Upper lobe of left lung (tissue), 6 donors: ENCODE measurements at regions not wholly inside any gene's neighbourhood (a gene's known extent, or its start where the extent isn't known, plus 50 kb on each side); places are given as distances from the start of the nearest gene placed in this dataset.

ENCODE experiments used
- ATAC-seq, 2 donors: fragments of 200-7000 bp; cut with Tn5 transposase; one replicate each; pipeline ENCODE4 v1.9.1; 2022; ENCODE audit warnings: mild to moderate bottlenecking in 2 of 2, moderate library complexity in 2 of 2; ENCODE audit not compliant: low FRiP score in 2 of 2
- DNase-seq, 2 donors: peaks; one replicate each; pipeline ENCODE4 v3.0.0-alpha.2; 2019 to 2020
- H3K27ac ChIP-seq, 4 donors: fragments of 200-600 bp; sonication (generic); one replicate each; pipeline ENCODE4 v1.5.1; 2016 to 2019
- H3K27me3 ChIP-seq, 4 donors: fragments of 200-600 bp; sonication (generic); one replicate each; pipeline ENCODE4 v1.5.1; 2017 to 2019
- H3K36me3 ChIP-seq, 4 donors: fragments of 200-600 bp; sonication (generic); one replicate each; pipeline ENCODE4 v1.5.1; 2016 to 2019
- H3K4me1 ChIP-seq, 4 donors: fragments of 200-600 bp; sonication (generic); one replicate each; pipeline ENCODE4 v1.5.1; 2018 to 2019
- H3K4me3 ChIP-seq, 4 donors: fragments of 200-600 bp; sonication (generic); one replicate each; pipeline ENCODE4 v1.5.1; 2017 to 2019; ENCODE audit warnings: mild to moderate bottlenecking in 2 of 4, moderate library complexity in 1 of 4
- H3K9me3 ChIP-seq, 4 donors: fragments of 200-600 bp; sonication (generic); one replicate each; pipeline ENCODE4 v1.5.1; 2018 to 2019
- CTCF ChIP-seq, 6 experiments: fragments of 450-650 bp in 4 of 6; fragments of 200-600 bp in 2 of 6; sonication (generic) in 2 of 6; IDR thresholded peaks; one replicate each; pipeline ENCODE4 v1.5.1; 2016 to 2019; ENCODE audit warnings: antibody characterized with exemption in 6 of 6
- EP300 ChIP-seq, 4 donors: sonication (generic); formaldehyde crosslinking; IDR thresholded peaks; one replicate each; pipeline ENCODE4 v1.5.1; 2017; ENCODE audit warnings: antibody characterized with exemption in 4 of 4, control low read depth in 2 of 4
- POLR2A ChIP-seq, 4 donors: fragments of 450-650 bp; IDR thresholded peaks; one replicate each; pipeline ENCODE4 v1.5.1; 2016 to 2017; ENCODE audit warnings: antibody characterized with exemption in 4 of 4, mild to moderate bottlenecking in 2 of 4
- POLR2AphosphoS5 ChIP-seq, 2 donors: sonication (generic); formaldehyde crosslinking; IDR thresholded peaks; one replicate each; pipeline ENCODE4 v1.5.1; 2017; ENCODE audit warnings: antibody characterized with exemption in 2 of 2
- WGBS, 2 donors: methylation state at CpG; one replicate each; pipeline ENCODE4 v1.1.5; 2017 to 2018; 5-methylcytosine and 5-hydroxymethylcytosine counted together
- donor health status: DM: no; HTN: no; CAD: no; lungs with moderate emphysema.
- donor health status: DM: no; HTN: yes; CAD: no; lungs with severe emphysema.

- no peaks in the 10 kb centered on the region for H3K4me1 ChIP-seq
- H3K4me3 ChIP-seq: no peak overlapping the region
- DNase-seq: no peak
- no peaks in the 10 kb centered on the region for H3K27me3 ChIP-seq
- 86 to 89% methylated on average over 1 of the region's 1 CpG for WGBS, 2 donors
- no peaks in the 10 kb centered on the region for H3K9me3 ChIP-seq
- no peaks in the 10 kb centered on the region for H3K36me3 ChIP-seq
- no peak for TF ChIP-seq POLR2AphosphoS5 (IDR thresholded peaks at IDR 0.05)
- ATAC-seq: no peak
- H3K27ac ChIP-seq: no peak overlapping the region
Observed at GRCh38 chr11:31895926-31896325, 84.8 kb upstream of the PAX6 start.

DNA sequence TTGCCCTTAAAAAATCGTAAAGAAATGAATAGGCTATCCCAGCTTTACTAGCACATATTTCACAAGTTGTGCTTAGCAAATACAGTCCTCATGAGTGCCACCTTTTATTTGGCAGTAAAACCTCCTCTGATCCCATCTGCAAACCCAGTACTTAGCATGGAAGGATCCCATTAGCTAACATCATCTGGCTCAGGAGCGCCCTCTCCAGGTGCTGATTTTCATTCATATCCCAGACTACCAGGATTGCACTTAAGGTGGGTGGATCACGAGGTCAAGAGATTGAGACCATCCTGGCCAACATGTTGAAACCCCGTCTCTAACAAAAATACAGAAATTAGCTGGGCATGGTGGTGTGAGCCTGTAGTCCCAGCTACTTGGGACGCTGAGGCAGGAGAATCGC, 76.1 kb upstream of the PAX6 start:
- no peaks in the 10 kb centered on the region for H3K27me3 ChIP-seq
- H3K4me1 ChIP-seq: no peaks in the 10 kb centered on the region
- no peak for DNase-seq
- H3K9me3 ChIP-seq: no peaks in the 10 kb centered on the region
- ATAC-seq: no peak
- no peak overlapping the region for H3K4me3 ChIP-seq
- WGBS, 2 donors: 73 to 86% methylated on average over 5 to 6 of the region's 6 CpGs
- no peaks in the 10 kb centered on the region for H3K36me3 ChIP-seq
- H3K27ac ChIP-seq: no peak overlapping the region
- no peak for TF ChIP-seq POLR2A (IDR thresholded peaks at IDR 0.05)
- no peak for TF ChIP-seq CTCF (IDR thresholded peaks at IDR 0.05)
- TF ChIP-seq EP300 (IDR thresholded peaks at IDR 0.05): no peak
- TF ChIP-seq POLR2AphosphoS5 (IDR thresholded peaks at IDR 0.05): no peak

DNA sequence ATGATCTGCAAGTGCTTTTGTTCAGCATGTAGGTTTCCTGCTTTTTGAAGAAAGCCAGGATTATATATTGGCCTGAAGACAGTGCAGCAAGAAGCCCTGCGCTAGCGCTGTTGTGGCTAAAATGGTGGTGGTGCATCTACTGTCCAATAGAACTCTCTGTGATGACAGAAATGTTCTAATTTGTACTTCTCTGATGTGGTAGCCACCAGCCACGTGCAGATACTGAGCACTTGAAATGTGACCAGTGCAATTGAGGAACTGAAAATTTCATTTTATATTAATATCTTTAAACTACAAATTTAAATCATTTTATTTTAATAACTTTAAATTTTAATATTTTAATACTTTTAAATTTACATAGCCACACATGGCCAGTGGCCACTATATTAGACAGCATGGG, 73.0 kb upstream of the PAX6 start:
- Histone ChIP-seq H3K36me3 (no peaks in the 10 kb centered on the region), H3K27ac (no peak overlapping the region), H3K4me1 (no peaks in the 10 kb centered on the region), H3K4me3 (no peak overlapping the region), H3K9me3 (no peaks in the 10 kb centered on the region), H3K27me3 (no peaks in the 10 kb centered on the region)
- TF ChIP-seq CTCF (IDR thresholded peaks at IDR 0.05): no peak
- no peak for TF ChIP-seq POLR2A (IDR thresholded peaks at IDR 0.05)
- no peak for TF ChIP-seq EP300 (IDR thresholded peaks at IDR 0.05)
- no peak for TF ChIP-seq POLR2AphosphoS5 (IDR thresholded peaks at IDR 0.05)
- no peak for ATAC-seq
- DNase-seq: no peak
- 81 to 82% methylated on average over 3 of the region's 3 CpGs for WGBS, 2 donors

GRCh38 chr11:31883435-31883834, 72.3 kb upstream of the PAX6 start:
- Histone ChIP-seq H3K4me3 (no peak overlapping the region), H3K9me3 (no peaks in the 10 kb centered on the region), H3K27me3 (no peaks in the 10 kb centered on the region), H3K4me1 (no peaks in the 10 kb centered on the region), H3K27ac (no peak overlapping the region), H3K36me3 (no peaks in the 10 kb centered on the region)
- DNase-seq (no peak), ATAC-seq (no peak)
- WGBS, 2 donors: 71 to 77% methylated on average over 3 of the region's 3 CpGs
- no peak for TF ChIP-seq POLR2AphosphoS5 (IDR thresholded peaks at IDR 0.05)
- TF ChIP-seq EP300 (IDR thresholded peaks at IDR 0.05): no peak
- no peak for TF ChIP-seq POLR2A (IDR thresholded peaks at IDR 0.05)
- no peak for TF ChIP-seq CTCF (IDR thresholded peaks at IDR 0.05)

DNA sequence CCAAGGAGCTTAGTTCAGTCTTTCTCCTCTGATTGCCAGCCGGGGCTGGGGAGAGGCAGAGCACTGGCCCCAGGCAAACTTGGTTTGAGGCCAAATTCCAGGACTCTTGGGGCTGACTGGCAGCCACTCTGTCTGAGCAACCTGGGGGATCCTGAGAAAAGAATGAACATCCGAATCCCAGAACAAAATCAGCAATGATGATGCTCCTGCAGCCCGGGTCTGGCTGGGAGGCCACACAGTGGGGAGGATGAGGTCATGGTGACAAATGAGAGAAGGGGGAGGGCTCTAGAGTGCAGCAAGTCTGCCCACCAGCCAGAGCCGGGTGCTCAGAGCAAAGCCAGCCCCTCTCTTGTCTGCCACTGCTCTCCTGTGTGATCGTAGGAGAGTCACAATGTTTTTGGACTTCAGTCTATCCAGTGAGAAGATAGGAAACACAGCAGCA, 71.8 kb upstream of the PAX6 start:
- TF ChIP-seq POLR2A (IDR thresholded peaks at IDR 0.05): no peak
- TF ChIP-seq POLR2AphosphoS5 (IDR thresholded peaks at IDR 0.05): no peak
- no peak for TF ChIP-seq CTCF (IDR thresholded peaks at IDR 0.05)
- no peak for TF ChIP-seq EP300 (IDR thresholded peaks at IDR 0.05)
- Histone ChIP-seq H3K4me1 (no peaks in the 10 kb centered on the region), H3K27ac (no peak overlapping the region), H3K9me3 (no peaks in the 10 kb centered on the region), H3K27me3 (no peaks in the 10 kb centered on the region), H3K4me3 (no peak overlapping the region), H3K36me3 (no peaks in the 10 kb centered on the region)
- WGBS, 2 donors: 23 to 28% methylated on average over 5 of the region's 5 CpGs
- ATAC-seq (peak in 1 of 2 donors; percentile 24), DNase-seq (no peak)
